ENCODE measurements at regions not wholly inside any gene's neighbourhood (a gene's known extent, or its start where the extent isn't known, plus 50 kb on each side); places are given as distances from the start of the nearest gene placed in this dataset.

GRCh38 chr3:132981719-132982118, 56.5 kb upstream of the TMEM108 start:
- no peak for TF ChIP-seq CTCF (IDR thresholded peaks at IDR 0.05)
- TF ChIP-seq POLR2A (IDR thresholded peaks at IDR 0.05): no peak
- TF ChIP-seq POLR2AphosphoS5 (IDR thresholded peaks at IDR 0.05; ENCODE audit: insufficient read depth in 1 of 2, low read depth in 1 of 2): no peak
